Loucy (cell line): ENCODE measurements at regions not wholly inside any gene's neighbourhood (a gene's known extent, or its start where the extent isn't known, plus 50 kb on each side); places are given as distances from the start of the nearest gene placed in this dataset.

Experiments
- EZH2phosphoT487 ChIP-seq: fragments of 200-600 bp; IDR thresholded peaks from 2 replicates; pipeline ENCODE4 v1.6.1; 2018; ENCODE audit warnings: antibody characterized with exemption, mild to moderate bottlenecking, moderate library complexity, borderline replicate concordance
- TF ChIP-seq, protein P1 (sequence below): fragments of 200-600 bp; sonication (generic); conservative IDR thresholded peaks from 2 replicates; pipeline ENCODE4 v1.5.1; 2014; ENCODE audit warnings: mild to moderate bottlenecking, antibody characterized with exemption, low read length

- TF ChIP-seq, protein P1, sequence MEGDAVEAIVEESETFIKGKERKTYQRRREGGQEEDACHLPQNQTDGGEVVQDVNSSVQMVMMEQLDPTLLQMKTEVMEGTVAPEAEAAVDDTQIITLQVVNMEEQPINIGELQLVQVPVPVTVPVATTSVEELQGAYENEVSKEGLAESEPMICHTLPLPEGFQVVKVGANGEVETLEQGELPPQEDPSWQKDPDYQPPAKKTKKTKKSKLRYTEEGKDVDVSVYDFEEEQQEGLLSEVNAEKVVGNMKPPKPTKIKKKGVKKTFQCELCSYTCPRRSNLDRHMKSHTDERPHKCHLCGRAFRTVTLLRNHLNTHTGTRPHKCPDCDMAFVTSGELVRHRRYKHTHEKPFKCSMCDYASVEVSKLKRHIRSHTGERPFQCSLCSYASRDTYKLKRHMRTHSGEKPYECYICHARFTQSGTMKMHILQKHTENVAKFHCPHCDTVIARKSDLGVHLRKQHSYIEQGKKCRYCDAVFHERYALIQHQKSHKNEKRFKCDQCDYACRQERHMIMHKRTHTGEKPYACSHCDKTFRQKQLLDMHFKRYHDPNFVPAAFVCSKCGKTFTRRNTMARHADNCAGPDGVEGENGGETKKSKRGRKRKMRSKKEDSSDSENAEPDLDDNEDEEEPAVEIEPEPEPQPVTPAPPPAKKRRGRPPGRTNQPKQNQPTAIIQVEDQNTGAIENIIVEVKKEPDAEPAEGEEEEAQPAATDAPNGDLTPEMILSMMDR: no peak
- TF ChIP-seq EZH2phosphoT487: no peak
These were observed 55.8 kb upstream of the AJAP1 start for GRCh38 chr1:4598561-4598960.
